Islet precursor cell (in vitro differentiated cells): ENCODE measurements at regions not wholly inside any gene's neighbourhood (a gene's known extent, or its start where the extent isn't known, plus 50 kb on each side); places are given as distances from the start of the nearest gene placed in this dataset.

ENCODE experiments used
- DNase-seq: peaks from one replicate; pipeline ENCODE4 v3.0.0-alpha.2; 2018

DNA sequence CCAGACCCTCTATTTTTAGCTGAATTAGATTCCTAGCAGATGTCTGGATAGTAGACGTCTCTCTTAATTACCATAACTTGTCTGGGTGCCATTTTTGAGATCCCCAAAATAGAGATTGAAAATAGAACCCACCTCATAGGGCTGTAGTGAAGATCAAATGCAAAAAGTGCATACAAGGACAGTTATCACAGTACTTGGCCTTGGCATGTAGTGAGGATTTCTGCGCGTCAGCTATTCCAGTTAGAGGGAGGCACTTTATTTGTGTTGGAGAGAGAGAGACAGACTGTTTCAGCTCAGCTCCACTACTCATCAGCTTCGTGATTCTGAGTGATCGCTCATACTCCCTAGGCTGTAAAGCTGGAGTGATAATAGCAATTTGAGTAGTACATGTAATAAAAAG lies 59.6 kb upstream of the CDH13 start:
- DNase-seq, result no peak

DNA sequence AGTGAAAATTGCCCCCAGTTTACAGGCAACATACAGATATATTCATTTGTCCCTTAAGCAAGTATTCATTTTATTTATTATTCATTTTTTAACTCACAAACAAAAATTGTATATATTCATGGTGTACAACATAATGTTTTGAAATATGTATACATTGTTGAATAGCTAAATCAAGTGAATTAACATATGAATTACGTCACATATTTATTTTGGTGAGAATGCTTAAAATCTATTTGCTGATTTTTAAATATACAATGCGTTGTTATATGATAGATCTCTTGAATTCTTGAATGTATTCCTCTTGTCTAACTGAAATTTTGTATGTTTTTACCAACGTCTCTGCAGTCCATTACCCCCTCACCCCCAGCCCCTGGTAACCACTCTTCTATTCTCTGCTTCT lies 63.4 kb upstream of the CDH13 start:
- DNase-seq, result no peak

DNA sequence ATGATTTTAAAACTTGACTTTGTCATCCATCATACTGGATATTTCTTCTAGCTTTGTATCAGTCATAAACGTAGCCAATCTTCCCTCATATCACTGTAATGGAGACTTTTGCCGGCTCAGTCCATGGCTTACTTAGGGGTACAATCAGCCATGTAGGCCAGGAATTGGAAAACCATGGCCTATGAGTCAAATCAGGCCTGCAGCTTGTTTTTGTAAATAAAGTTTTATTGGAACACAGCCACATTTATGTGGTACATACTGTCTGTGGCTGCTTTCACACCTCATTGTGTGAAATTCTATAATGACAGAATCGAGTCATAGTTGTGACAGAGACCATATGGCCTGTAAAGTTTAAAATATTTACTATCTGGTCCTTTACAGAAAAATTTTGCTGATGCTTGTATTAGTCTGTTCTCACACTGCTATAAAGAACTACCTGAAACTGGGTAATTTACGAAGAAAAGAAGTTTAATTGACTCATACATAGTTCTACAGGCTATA lies 64.5 kb upstream of the CDH13 start:
- DNase-seq, result no peak

DNA sequence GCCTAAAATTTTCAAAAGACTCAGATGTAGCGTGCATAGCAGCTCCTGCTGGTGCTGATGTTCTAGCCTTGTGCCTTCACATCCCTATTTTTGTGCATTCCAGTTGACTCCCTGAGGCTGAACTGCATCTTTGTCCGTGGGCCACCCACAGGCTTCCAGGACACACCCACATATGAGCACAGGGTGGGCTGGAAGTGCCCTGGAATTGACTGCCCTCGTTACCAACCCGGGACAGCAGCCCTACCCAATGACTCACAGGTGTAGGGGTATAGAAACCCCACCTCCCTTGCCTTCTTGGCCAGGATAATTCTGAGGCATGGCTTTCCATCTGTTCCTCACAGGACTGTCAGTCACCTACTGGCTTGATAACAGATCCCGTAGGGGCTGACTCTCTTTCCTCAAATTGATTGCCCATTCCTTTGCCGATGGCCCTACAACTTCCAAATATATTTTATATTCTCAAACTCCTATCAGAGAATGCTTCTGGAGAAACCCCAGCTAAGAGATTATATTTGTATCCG lies 65.9 kb upstream of the CDH13 start:
- peak; percentile 61 for DNase-seq

DNA sequence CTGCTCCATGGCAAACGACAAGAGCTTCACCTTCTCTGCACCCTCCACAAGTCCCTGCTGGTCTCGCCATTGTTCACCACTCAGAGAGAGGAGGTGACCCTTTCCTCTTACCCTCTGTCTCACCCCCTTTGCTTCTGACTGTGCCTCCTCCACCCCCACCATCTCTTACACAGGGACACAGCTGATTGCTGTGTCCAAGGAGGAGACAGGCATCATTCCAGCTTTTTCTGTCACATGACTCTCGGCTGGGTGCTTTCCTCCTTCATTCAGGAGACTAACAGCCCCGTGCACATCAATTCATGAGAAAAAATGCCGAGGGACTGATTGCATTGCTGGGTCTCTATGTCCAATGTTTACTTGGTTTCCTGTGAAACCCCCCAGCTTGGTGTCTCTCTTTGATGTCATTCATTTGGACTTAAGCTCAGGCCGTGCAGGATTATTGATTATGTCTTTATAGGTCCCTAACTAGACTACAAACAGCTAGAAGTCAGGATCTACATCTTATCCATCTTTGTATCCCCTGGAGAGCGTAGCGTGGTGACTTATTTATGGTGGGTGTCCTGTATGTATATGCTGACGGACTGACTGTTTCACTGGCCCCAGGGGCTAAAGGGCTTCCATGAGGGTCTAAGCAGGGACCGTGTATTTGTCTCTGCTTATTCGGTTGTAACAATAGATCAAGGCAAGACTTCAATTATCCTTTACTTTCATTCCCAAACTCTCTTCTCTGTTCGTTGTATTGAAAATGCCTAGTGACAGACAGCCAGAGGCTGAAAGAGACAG lies 82.2 kb upstream of the CDH13 start:
- DNase-seq, result no peak

DNA sequence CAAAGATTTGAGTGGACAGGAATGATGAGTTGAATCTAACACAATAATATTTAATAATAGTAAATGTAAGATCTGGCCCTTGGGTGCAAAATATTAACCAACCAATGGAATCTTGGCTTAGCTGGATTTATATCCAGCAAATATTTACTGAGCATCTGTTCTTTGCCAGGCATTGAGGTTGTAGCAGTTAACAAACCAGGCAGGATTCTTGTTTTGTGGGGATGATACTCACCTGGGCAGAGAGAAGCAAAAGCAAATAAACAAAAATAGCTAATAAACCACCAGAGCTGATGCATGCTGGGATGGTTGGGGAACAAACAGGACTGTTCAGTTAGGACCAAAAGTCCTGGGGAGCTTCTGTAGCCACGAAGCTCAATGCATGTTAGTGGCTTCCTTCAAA lies 84.1 kb upstream of the CDH13 start:
- DNase-seq, result no peak

DNA sequence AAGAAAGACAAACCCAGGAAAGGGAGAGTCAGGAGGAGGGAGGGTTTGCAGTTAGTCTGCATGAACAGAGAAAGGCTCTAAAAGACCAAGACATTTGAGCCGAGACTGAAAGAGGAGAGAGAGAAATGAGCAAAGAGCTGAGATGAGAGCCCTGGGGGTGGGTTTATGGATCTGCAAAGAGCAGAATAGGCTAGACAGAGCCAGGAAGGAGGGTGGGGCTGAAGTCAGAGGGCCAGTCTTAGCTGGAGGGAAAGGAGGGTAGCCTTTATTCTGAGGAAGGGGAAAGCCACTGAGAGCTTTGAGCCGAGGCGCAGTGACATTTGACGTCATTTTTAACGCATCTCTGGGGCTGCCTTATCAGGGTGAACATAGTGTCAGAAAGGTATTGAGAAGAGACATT lies 85.7 kb upstream of the CDH13 start:
- no peak for DNase-seq

DNA sequence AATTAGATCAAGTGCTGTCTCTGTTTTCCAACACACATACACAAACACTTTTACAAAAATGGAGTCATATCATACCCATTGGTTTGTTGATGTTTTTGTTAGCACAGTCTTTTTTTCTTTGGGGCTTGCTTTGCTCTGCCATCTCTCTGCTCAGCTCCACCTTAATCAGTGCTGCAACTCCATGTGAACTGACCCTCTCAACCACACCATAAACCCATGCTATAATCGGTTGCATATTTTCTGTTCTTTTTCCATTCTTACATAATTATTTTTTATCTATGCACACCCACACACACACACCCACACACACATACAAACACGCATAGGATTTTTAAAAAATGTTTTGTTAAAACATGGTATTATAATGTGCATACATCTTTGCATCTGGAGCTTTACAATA lies 91.0 kb upstream of the CDH13 start:
- no peak for DNase-seq

DNA sequence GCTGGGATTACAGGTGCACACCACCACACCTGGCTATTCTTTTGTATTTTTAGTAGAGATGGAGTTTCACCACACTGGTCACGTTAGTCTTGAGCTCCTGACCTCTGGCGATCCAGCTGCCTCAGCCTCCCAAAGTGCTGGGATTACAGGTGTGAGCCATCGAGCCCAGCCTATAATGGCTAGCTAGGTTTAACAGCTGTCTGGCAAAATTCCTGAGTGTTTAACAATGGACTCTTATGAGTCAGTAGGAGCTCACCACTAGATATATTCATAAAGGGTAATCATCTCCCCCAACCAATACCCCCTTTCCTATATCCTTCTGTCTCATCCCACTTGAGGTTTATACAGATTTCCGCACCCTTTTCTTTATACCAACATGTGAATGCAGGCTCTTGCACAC lies 91.5 kb upstream of the CDH13 start:
- peak; percentile 25 for DNase-seq

DNA sequence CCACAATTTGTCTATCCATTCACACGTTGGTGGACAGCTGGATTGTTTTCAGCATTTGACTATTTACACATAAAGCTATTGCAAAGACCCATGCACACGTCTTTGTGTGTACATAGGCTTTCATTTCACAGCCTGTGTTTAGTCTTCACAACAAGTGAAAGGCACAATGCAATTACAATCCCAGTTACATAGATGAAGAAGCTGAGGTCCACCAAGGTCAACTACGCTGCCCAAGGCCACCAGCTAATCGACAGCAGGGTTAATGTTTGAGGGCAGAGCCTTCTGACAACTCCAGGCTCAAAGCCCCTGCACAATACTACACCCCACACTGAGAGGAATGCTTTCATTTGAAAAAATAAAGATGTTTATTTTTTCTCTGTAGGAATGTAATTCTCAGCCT lies 93.6 kb upstream of the CDH13 start:
- peak; percentile 2 for DNase-seq

DNA sequence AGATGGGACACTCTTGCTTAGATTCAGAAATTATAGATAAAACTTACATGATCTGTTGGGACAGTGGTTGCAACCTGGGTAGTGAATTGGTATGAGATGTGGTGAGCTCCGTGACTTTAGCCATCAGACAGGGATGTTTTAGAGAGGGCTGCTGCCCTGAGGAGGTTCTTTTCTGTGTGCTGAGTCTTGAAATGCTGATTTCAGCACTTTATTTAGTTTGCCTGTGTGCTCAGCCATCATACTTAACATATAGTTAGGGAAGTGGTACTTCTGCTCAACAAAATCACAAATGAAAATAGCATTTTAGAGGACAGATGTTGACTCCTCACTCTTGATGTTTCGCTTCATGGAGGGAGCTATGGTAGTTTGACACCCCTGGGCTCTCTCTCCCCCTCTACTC lies 95.9 kb upstream of the CDH13 start:
- peak; percentile 4 for DNase-seq

DNA sequence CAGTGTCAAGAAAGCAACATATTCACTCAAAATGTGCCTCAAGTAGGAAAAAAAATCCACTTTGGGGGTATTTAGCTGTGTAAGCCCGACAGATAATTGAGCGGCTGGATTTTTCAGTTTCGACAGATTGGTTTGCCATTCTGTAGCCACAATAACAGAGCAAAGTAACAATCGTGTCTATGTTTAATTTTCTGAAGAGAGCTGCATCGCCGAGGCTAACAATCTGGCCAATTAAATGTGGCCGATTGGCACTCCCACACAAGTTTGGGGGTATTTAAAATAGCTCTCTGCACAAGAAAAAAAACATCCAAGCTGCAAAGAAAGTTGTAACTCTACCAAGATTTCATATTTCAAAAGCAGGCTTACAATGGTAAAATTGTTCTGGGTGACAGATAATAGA lies 99.7 kb upstream of the CDH13 start:
- peak; percentile 6 for DNase-seq

DNA sequence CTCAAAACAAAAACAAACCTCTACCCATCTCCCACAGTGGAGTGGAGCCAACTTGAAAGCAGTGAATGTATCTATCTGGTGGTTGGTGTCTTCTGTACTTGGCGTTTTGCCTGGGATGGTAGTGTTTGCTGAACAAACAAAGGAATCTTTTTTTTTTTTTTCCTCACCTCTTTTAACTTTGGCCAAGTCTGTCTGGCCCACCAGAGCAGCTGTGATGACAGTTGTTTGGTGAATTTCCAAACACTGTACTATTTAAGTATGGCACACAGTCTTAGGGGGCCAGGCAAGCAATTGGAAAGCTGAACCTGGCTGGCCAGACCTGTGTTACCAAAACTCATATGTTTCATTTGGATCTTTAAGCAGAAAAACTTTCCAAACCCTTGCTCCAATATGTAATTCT lies 101.8 kb upstream of the CDH13 start:
- DNase-seq, result peak; percentile 2

DNA sequence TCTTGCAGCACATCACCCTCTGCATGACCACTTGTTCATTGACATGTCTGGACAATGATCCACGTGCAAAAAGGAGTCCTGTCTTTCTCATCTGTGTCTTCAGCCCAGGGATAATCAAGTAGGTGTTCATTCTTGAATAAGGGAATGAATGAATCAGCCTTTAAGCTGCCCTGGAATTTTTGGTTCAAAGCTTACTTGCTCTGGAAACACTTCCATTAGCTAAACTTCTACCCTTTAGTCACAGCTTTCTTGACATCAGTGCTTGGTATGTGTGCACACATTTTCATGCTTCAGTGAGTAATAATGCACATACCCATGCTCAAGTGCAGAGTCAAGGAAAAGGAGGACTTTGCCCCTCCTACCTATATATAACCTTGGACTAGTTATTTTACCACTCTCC lies 103.0 kb upstream of the CDH13 start:
- DNase-seq, result no peak

DNA sequence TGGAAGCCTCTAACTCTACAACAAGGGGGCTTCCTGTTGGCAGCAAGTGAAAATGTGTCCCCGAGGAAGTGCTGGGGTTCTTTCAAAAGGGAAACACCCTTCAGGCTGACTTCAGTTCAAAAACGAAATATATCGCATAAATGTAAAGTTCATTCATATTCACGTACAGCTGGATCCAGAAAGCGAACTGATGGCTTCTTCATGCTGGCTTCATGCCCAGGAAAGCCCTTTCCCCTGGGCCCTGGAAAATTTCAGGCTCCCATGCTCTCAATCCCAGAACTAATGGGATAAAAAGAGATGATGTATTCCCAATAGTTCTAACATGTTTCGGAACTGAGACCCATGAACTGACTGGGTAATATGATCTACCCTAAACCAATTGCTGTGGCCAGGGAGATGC lies 104.7 kb upstream of the CDH13 start:
- peak; percentile 18 for DNase-seq

DNA sequence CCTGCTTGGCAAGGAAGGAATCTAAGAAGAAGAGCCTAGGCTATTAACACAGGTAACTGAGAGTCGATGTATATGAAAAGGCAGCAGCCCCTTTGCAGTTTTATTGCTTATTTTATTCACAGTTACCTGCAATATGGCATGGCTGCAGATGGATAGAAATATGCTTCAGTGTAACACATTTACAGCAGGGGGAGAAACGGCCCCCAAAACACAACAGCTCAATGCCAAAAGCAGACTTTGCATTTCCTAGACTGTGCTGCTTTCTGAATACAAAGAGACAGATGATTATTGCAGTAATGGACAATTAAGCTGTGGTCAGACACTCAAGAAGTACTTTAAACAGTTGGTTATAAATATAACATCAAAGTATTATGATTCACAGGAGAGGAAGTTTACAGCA lies 108.0 kb upstream of the CDH13 start:
- no peak for DNase-seq

DNA sequence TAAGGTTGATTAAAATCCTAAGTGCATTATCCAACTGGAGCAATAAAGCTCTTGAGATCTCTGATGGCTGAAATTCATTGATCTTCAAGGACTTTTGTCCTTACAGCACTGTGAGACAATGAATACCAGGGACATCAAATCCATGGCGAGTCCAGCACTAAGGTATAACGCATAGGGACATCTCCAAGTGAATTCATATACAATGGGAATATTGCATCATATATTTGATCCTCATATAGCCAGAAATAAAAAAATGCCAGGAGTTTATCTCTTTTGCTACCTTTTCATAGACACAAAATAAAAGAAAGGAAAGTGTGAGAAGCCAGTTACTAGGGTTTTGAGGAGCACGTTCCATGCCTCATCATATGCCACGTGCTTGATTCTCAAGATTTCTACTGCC lies 112.5 kb upstream of the CDH13 start:
- DNase-seq, result no peak

DNA sequence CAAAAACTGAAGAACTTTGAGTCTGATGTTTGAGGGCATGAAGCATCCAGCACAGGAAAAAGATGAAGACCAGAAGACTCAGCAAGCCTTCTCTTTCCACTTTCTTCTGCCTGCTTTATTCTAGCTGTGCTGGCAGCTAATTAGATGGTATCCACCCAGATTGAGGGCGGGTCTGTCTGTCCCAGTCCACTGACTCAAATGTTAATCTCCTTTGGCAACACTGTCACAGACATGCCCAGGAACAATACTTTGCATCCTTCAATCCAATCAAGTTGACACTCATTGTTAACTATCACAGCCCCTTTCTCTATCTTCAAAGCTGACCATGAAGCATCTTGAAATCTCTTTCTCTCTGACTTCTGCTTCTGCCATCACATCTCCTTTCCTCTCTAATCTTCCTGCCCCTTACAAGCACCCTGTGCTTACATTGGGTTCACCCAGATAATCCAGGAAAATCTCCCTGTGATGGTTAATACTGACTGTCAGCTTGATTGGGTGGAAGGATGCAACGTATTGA lies 115.9 kb upstream of the CDH13 start:
- no peak for DNase-seq

DNA sequence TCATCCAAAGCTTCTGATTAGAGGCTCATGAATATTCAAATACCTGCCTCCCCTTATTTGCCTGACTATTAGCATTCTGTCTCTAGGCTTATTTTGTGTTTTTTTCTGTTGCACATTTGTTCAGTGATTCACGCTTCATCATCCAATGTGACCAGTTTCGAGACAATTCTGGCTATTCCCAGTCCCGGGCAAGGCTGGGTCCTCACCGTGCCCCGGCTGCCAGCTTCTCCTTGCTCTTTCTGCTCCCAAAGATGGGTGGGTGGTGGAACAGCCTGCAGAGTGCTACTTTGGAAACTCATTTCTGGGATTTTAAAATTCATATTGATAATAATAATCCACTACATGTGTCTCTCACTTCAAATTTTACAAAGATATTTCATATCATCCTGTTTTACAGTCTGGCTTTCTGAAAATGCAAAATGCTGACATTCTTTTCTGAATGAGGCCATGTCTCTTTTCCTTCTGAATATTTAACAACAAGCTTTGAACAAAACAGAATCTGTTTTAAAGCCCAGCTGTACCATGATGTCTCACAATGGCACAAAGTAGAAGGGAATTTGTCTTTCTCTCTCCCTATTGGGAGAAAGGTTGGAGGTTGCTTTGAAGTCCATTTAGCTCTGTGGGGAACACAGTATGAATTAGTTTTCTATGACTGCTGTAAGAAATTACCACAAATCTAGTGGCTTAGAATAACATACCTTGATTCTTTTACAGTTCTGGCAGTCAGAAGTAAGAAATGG lies 116.9 kb upstream of the CDH13 start:
- DNase-seq, result peak; percentile 16

DNA sequence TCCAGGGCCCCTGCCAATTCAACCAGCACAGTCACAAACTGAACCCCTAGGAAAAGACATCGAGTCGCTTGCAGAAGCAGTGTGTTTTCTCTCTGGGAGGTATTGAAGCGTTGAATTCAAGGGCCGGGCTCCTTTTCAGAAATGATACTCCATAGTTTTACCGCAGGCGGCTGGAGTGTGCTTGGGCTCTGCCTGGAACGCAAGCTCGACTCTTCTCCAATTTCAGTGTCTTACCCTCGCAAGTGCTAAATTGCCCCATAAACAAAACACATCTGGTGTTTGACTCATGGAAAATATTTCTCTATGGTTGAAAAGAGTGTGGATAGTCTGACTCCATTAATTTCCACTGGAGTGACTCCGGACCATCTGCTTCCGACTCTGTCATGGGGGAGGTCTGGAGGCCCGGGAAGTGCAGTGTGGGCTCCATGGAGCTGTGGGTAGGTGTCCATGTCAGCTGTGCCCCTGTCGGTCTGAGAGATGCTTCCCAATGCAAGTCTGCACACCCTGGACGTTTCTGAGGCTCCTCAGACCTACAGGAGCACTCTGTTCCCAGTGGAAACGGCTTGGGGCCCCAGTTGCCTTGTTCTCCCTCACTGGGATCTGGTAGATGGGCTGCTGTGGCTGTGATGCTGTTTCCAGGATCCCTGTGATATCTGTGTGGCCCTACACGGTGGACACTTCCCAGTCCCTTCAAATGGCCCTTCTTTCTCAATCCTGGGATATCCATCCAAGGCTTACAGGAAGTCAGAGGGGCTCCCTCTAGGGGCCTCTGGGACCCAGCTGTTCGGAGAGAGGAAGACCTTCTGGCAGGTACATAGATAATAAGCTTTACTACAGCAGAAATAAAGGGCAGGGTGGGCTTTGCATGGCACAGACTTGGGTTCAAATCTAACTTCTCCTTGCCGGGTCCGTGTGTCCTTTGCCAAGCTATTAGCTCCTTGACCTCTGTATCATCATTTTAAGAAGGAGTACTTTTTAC lies 119.8 kb upstream of the CDH13 start:
- DNase-seq, result peak; percentile 38

DNA sequence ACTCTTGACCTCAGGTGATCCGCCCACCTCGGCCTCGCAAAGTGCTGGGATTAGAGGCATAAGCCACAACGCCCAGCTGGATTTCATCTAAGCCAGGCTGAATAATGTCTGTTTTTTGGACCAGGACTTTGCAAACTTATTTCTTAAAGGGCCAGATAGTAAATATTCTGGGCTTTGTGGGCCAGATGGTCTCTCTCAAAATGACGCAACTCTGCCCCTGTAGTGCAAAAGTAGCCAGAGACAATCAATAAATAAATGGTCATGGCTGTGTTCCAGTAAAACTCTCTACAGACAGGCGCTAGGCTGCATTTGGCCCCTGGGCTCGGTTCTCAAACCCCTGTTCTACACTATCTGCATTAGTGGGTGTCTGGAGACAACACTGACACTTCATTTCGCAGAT lies 121.9 kb upstream of the CDH13 start:
- peak; percentile 35 for DNase-seq

DNA sequence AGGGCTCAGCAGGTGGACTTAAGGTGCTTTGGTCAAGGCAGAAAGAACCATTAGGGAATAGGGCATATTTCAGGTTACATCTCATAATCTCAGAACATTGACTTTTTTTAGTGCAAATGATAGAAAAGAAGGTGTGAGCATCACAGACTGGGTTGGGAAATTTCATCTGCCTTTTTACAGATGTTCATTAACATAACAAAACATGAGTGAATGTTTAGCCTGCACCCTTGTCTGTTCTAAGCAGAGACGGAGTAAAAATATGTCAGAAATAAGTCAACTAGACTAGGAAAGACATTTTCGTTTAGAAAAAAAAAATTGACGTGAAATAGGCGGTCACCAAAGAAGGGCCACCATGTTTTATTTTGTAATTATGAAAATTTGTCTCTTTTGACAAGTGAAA lies 127.5 kb upstream of the CDH13 start:
- no peak for DNase-seq

DNA sequence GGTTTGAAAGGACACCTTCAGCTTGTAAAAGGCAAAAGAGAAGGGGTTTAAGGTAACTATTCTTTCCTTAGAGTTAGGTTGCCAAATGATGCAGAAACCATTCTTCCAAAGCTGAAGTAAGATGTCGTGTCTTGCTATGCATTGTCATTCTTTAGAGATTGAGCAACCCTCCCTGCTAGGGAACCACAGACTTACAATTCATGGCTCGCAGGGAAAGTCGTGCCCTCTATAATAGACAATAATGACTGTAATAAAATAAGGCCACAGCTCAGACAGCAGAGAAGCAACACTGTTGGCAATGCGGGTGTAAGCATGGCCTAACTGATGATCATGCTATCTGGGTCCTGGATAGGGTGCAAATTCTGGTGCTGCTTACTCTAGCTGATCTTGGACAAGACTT lies 129.6 kb upstream of the CDH13 start:
- DNase-seq, result no peak
